ENCODE measurements at regions not wholly inside any gene's neighbourhood (a gene's known extent, or its start where the extent isn't known, plus 50 kb on each side); places are given as distances from the start of the nearest gene placed in this dataset.

DNA sequence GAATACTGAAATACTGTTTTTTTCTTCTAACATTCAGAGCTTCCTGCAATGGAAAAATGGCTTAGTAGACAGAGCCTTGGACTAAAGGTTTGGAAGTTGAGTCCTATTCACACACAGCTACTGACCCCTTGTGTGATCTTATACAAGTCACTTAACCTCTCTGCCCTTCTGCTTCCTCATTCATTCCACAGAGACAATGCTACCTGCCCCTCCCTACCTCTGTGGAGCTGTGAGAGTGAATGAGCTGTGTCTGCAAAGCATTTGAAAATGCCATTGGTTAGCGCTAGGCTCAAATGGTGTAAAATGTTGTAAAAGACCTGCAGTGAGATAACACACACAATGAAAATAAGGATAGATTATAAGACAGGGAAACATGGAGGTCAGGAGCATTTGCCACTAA, 214.4 kb downstream of the BARHL2 start:
- Histone ChIP-seq H3K27me3 (replicated peaks in 2 of 5; ENCODE audit: control insufficient read depth in 4 of 5, insufficient read depth in 5 of 5, low read length in 4 of 5) (peaks cover 0 to 3% (median 0%) of the 10 kb centered on the region in 5 experiments), H3K4me1 (ENCODE audit: control extremely low read depth in 1 of 4, control insufficient read depth in 4 of 4, insufficient read depth in 4 of 4, low read length in 3 of 4) (no peaks in the 10 kb centered on the region), H3K4me3 (ENCODE audit: control insufficient read depth in 1 of 7, extremely low read depth in 1 of 7, insufficient read depth in 4 of 7, low read depth in 2 of 7, low read length in 6 of 7) (no peak overlapping the region), H3K36me3 (ENCODE audit: control insufficient read depth in 4 of 4, insufficient read depth in 4 of 4, low read length in 3 of 4) (no peaks in the 10 kb centered on the region), H3K27ac (ENCODE audit: insufficient read depth in 1 of 2, low read depth in 1 of 2, low read length in 2 of 2, poor library complexity in 1 of 2, severe bottlenecking in 2 of 2) (no peak overlapping the region), H3K9me3 (ENCODE audit: control extremely low read depth in 1 of 5, control insufficient read depth in 4 of 5, insufficient read depth in 2 of 5, low read depth in 1 of 5, low read length in 4 of 5) (no peaks in the 10 kb centered on the region)
- DNase-seq, result no peak
- POLR2A ChIA-PET, result no interaction called here
- no CpG with 5 or more reads among the region's 1 CpG for WGBS (ENCODE audit: insufficient coverage)
- CTCF ChIA-PET, result no interaction called here

GRCh38 chr1:90502194-90502593, 214.9 kb downstream of the BARHL2 start:
- ChIA-PET CTCF (no interaction called here), POLR2A (no interaction called here)
- Histone ChIP-seq H3K4me1 (ENCODE audit: control extremely low read depth in 1 of 4, control insufficient read depth in 4 of 4, insufficient read depth in 4 of 4, low read length in 3 of 4) (no peaks in the 10 kb centered on the region), H3K9me3 (ENCODE audit: control extremely low read depth in 1 of 5, control insufficient read depth in 4 of 5, insufficient read depth in 2 of 5, low read depth in 1 of 5, low read length in 4 of 5) (no peaks in the 10 kb centered on the region), H3K4me3 (ENCODE audit: control insufficient read depth in 1 of 7, extremely low read depth in 1 of 7, insufficient read depth in 4 of 7, low read depth in 2 of 7, low read length in 6 of 7) (no peak overlapping the region), H3K27me3 (replicated peaks in 2 of 5; ENCODE audit: control insufficient read depth in 4 of 5, insufficient read depth in 5 of 5, low read length in 4 of 5) (peaks cover 0 to 3% (median 0%) of the 10 kb centered on the region in 5 experiments), H3K27ac (ENCODE audit: insufficient read depth in 1 of 2, low read depth in 1 of 2, low read length in 2 of 2, poor library complexity in 1 of 2, severe bottlenecking in 2 of 2) (no peak overlapping the region), H3K36me3 (ENCODE audit: control insufficient read depth in 4 of 4, insufficient read depth in 4 of 4, low read length in 3 of 4) (no peaks in the 10 kb centered on the region)
- DNase-seq, result no peak
- 60% methylated on average over 4 of the region's 7 CpGs for WGBS (ENCODE audit: insufficient coverage)

DNA sequence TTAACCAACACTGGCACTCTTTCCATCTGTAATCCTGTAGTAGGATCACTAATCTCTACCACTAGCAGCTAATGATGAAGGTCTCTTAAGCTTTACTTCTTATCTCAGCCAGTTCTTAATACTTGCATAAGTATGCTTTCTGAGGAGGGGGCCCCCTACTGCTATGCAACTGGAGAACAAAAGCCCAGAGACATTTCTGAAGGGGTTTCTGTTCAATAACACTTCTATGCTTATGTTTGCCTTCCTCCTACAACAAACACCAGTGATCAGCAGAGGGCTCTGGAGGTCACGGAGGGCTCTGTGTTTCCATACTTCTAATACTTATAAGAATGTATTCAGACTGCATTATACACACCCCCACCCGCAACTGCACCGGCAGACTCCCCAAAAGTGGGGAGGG, 215.8 kb downstream of the BARHL2 start:
- CTCF ChIA-PET, result no interaction called here
- peaks cover 0 to 3% (median 0%) of the 10 kb centered on the region in 5 experiments for H3K27me3 ChIP-seq (replicated peaks in 2 of 5; ENCODE audit: control insufficient read depth in 4 of 5, insufficient read depth in 5 of 5, low read length in 4 of 5)
- POLR2A ChIA-PET, result no interaction called here
- no peaks in the 10 kb centered on the region for H3K36me3 ChIP-seq (ENCODE audit: control insufficient read depth in 4 of 4, insufficient read depth in 4 of 4, low read length in 3 of 4)
- no peaks in the 10 kb centered on the region for H3K4me1 ChIP-seq (ENCODE audit: control extremely low read depth in 1 of 4, control insufficient read depth in 4 of 4, insufficient read depth in 4 of 4, low read length in 3 of 4)
- H3K4me3 ChIP-seq (ENCODE audit: control insufficient read depth in 1 of 7, extremely low read depth in 1 of 7, insufficient read depth in 4 of 7, low read depth in 2 of 7, low read length in 6 of 7), result no peak overlapping the region
- no peaks in the 10 kb centered on the region for H3K9me3 ChIP-seq (ENCODE audit: control extremely low read depth in 1 of 5, control insufficient read depth in 4 of 5, insufficient read depth in 2 of 5, low read depth in 1 of 5, low read length in 4 of 5)
- no CpG with 5 or more reads among the region's 3 CpGs for WGBS (ENCODE audit: insufficient coverage)
- no peak overlapping the region for H3K27ac ChIP-seq (ENCODE audit: insufficient read depth in 1 of 2, low read depth in 1 of 2, low read length in 2 of 2, poor library complexity in 1 of 2, severe bottlenecking in 2 of 2)
- DNase-seq, result no peak

GRCh38 chr1:90494748-90495282, 222.3 kb downstream of the BARHL2 start:
- no peak for DNase-seq
- H3K4me1 ChIP-seq (ENCODE audit: control extremely low read depth in 1 of 4, control insufficient read depth in 4 of 4, insufficient read depth in 4 of 4, low read length in 3 of 4), result no peaks in the 10 kb centered on the region
- ChIA-PET POLR2A (interaction anchor here (0.9 kb wide), 1 partner anchor 13 kb away, joined by 3 read pairs; no protein-coding TSS in a partner anchor), CTCF (no interaction called here)
- H3K27me3 ChIP-seq (replicated peaks in 2 of 5; ENCODE audit: control insufficient read depth in 4 of 5, insufficient read depth in 5 of 5, low read length in 4 of 5), result no peaks in the 10 kb centered on the region
- H3K27ac ChIP-seq (ENCODE audit: insufficient read depth in 1 of 2, low read depth in 1 of 2, low read length in 2 of 2, poor library complexity in 1 of 2, severe bottlenecking in 2 of 2), result no peak overlapping the region
- H3K4me3 ChIP-seq (ENCODE audit: control insufficient read depth in 1 of 7, extremely low read depth in 1 of 7, insufficient read depth in 4 of 7, low read depth in 2 of 7, low read length in 6 of 7), result no peak overlapping the region
- no peaks in the 10 kb centered on the region for H3K9me3 ChIP-seq (ENCODE audit: control extremely low read depth in 1 of 5, control insufficient read depth in 4 of 5, insufficient read depth in 2 of 5, low read depth in 1 of 5, low read length in 4 of 5)
- no peaks in the 10 kb centered on the region for H3K36me3 ChIP-seq (ENCODE audit: control insufficient read depth in 4 of 4, insufficient read depth in 4 of 4, low read length in 3 of 4)
- 92% methylated on average over 4 of the region's 11 CpGs for WGBS (ENCODE audit: insufficient coverage)

GRCh38 chr1:90488451-90488850, 228.7 kb downstream of the BARHL2 start:
- POLR2A ChIA-PET, result no interaction called here
- DNase-seq, result no peak

DNA sequence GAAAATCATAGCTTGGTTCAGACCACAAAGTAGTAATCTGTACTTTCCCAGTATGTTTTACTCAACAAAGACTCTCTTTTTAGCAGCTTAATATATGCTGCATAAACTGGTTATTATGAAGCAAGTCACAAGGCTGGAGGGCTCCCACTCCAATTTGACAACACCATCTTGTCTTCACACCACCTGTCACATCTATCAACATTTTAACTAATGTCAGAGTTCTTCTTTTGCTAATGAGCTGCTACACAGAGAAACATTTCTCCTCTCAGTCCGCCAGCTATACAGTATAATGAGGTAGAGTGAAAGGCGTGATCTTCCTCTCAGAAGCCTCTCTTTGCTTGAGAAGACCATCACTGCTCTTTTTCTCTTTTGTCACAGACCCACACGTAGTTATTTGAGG, 230.1 kb downstream of the BARHL2 start:
- Histone ChIP-seq H3K4me3 (ENCODE audit: control insufficient read depth in 1 of 7, extremely low read depth in 1 of 7, insufficient read depth in 4 of 7, low read depth in 2 of 7, low read length in 6 of 7) (no peak overlapping the region), H3K36me3 (ENCODE audit: control insufficient read depth in 4 of 4, insufficient read depth in 4 of 4, low read length in 3 of 4) (no peaks in the 10 kb centered on the region), H3K27me3 (replicated peaks in 2 of 5; ENCODE audit: control insufficient read depth in 4 of 5, insufficient read depth in 5 of 5, low read length in 4 of 5) (no peaks in the 10 kb centered on the region), H3K4me1 (ENCODE audit: control extremely low read depth in 1 of 4, control insufficient read depth in 4 of 4, insufficient read depth in 4 of 4, low read length in 3 of 4) (no peaks in the 10 kb centered on the region), H3K27ac (ENCODE audit: insufficient read depth in 1 of 2, low read depth in 1 of 2, low read length in 2 of 2, poor library complexity in 1 of 2, severe bottlenecking in 2 of 2) (no peak overlapping the region), H3K9me3 (ENCODE audit: control extremely low read depth in 1 of 5, control insufficient read depth in 4 of 5, insufficient read depth in 2 of 5, low read depth in 1 of 5, low read length in 4 of 5) (no peaks in the 10 kb centered on the region)
- 100% methylated on average over 1 of the region's 3 CpGs for WGBS (ENCODE audit: insufficient coverage)
- POLR2A ChIA-PET, result no interaction called here
- CTCF ChIA-PET, result interaction anchor here (1.5 kb wide), 1 partner anchor 9 kb away, joined by 3 read pairs; no protein-coding TSS in a partner anchor
- no peak for DNase-seq

More at GRCh38 chr1:90488451-90488850, 228.7 kb downstream of the BARHL2 start:
- no peaks in the 10 kb centered on the region for H3K36me3 ChIP-seq (ENCODE audit: control insufficient read depth in 4 of 4, insufficient read depth in 4 of 4, low read length in 3 of 4)
- CTCF ChIA-PET, result no interaction called here
- H3K27ac ChIP-seq (ENCODE audit: insufficient read depth in 1 of 2, low read depth in 1 of 2, low read length in 2 of 2, poor library complexity in 1 of 2, severe bottlenecking in 2 of 2), result no peak overlapping the region
- no peak overlapping the region for H3K4me3 ChIP-seq (ENCODE audit: control insufficient read depth in 1 of 7, extremely low read depth in 1 of 7, insufficient read depth in 4 of 7, low read depth in 2 of 7, low read length in 6 of 7)
- no CpG with 5 or more reads among the region's 5 CpGs for WGBS (ENCODE audit: insufficient coverage)
- no peaks in the 10 kb centered on the region for H3K4me1 ChIP-seq (ENCODE audit: control extremely low read depth in 1 of 4, control insufficient read depth in 4 of 4, insufficient read depth in 4 of 4, low read length in 3 of 4)
- no peaks in the 10 kb centered on the region for H3K27me3 ChIP-seq (replicated peaks in 2 of 5; ENCODE audit: control insufficient read depth in 4 of 5, insufficient read depth in 5 of 5, low read length in 4 of 5)
- no peaks in the 10 kb centered on the region for H3K9me3 ChIP-seq (ENCODE audit: control extremely low read depth in 1 of 5, control insufficient read depth in 4 of 5, insufficient read depth in 2 of 5, low read depth in 1 of 5, low read length in 4 of 5)

- CTCF ChIA-PET, result interaction anchor here (1.5 kb wide), 1 partner anchor 9 kb away, joined by 3 read pairs; no protein-coding TSS in a partner anchor
- Histone ChIP-seq H3K27ac (ENCODE audit: insufficient read depth in 1 of 2, low read depth in 1 of 2, low read length in 2 of 2, poor library complexity in 1 of 2, severe bottlenecking in 2 of 2) (no peak overlapping the region), H3K9me3 (ENCODE audit: control extremely low read depth in 1 of 5, control insufficient read depth in 4 of 5, insufficient read depth in 2 of 5, low read depth in 1 of 5, low read length in 4 of 5) (no peaks in the 10 kb centered on the region), H3K4me3 (ENCODE audit: control insufficient read depth in 1 of 7, extremely low read depth in 1 of 7, insufficient read depth in 4 of 7, low read depth in 2 of 7, low read length in 6 of 7) (no peak overlapping the region), H3K4me1 (ENCODE audit: control extremely low read depth in 1 of 4, control insufficient read depth in 4 of 4, insufficient read depth in 4 of 4, low read length in 3 of 4) (no peaks in the 10 kb centered on the region), H3K27me3 (replicated peaks in 2 of 5; ENCODE audit: control insufficient read depth in 4 of 5, insufficient read depth in 5 of 5, low read length in 4 of 5) (no peaks in the 10 kb centered on the region), H3K36me3 (ENCODE audit: control insufficient read depth in 4 of 4, insufficient read depth in 4 of 4, low read length in 3 of 4) (no peaks in the 10 kb centered on the region)
- POLR2A ChIA-PET, result no interaction called here
- no peak for DNase-seq
- no CpG with 5 or more reads among the region's 1 CpG for WGBS (ENCODE audit: insufficient coverage)
Measured at GRCh38 chr1:90486134-90486824, 230.8 kb downstream of the BARHL2 start.
